Renal cortex interstitium (tissue), 11 donors: ENCODE measurements at regions not wholly inside any gene's neighbourhood (a gene's known extent, or its start where the extent isn't known, plus 50 kb on each side); places are given as distances from the start of the nearest gene placed in this dataset.
A peak's percentile ranks its signal among the peaks of the same experiment; 100 is the strongest.

ENCODE experiments used
- DNase-seq, 11 donors: peaks; one replicate each; pipeline ENCODE4 v3.0.0-alpha.2; 2013; ENCODE audit warnings: low read depth in 9 of 11, low spot score in 4 of 11; ENCODE audit errors: extremely low read depth in 1 of 11

GRCh38 chr9:3007326-3007725, 163.4 kb upstream of the PUM3 start:
- DNase-seq = no peak

DNA sequence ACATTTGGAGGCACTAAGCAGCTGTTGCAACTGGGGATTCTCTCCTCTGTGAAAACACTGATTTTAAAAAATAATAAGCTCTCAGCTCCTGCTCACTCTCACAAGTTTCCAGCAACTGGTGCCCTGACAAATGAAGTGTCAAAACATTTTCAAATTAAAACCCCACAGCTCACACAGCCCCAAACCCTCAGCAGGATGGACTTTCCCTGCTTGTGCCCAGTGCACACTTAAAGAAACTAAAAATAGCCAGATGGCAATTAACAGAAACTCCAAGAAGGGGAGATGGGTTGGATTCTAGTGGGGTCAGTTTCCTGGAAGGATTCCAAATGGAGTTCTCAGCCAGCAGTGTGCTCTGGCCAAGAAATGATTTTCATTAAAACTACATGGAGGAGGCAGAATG, 163.0 kb upstream of the PUM3 start:
- peak in 2 of 11 donors; percentile 1 to 3 for DNase-seq

DNA sequence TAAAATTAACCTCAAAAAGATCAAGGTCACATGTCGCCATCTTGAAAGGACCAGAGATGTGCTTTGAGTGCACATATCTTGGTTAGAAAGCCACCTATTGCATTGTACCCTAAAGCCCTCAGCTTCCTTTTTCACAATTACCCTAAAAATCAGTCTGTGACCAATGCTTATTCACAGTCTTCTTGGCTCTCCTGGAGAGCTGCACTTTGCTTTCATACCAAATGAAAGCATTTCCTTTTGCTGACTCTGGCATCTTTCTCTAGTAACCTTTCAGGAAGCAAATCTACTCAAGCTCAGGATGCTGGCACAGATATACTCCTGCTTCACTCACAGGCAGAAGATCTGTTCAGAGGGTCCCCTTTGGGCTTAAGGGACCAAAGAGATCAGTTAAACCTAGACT, 160.7 kb upstream of the PUM3 start:
- DNase-seq = no peak

GRCh38 chr9:3001311-3001710, 157.4 kb upstream of the PUM3 start:
- DNase-seq = no peak

DNA sequence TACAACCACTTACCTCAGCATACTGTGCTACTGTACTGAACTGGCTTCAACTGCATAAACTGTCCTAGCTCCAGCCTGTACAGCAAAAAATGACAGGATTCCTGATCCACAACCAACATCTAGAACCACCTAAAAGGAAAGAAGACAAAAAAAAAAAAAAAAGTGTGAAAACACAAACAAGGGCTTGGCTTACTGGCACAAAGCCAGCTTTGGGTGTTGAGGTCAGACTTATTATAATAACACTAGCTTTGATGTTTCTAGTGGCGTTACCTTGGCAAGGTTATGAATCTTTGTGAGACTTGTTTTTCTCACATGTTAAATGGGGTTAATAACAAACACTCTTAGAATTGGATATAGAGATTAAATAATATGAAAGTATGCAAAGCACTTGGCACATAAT, 148.5 kb upstream of the PUM3 start:
- no peak for DNase-seq

GRCh38 chr9:2991292-2991691, 147.4 kb upstream of the PUM3 start:
- no peak for DNase-seq

DNA sequence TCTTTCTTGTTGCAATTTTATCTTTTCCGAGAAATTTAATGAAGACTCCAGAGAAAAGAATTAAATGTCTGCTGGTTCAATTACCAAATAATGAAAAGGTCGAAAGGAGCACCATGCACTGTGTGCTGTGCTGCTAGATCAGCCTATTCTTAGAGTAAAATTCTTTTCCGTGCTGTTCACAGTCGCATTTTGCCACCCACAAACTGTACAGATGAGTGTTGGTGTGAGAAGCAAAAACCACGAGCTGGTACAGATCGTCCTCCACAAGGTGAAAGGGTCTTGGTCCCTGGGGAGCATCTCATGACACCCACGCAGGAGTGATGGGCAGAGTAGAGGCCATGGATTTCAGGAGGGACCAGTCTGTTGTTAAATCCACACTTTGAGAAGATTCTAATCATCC, 143.8 kb upstream of the PUM3 start:
- no peak for DNase-seq

DNA sequence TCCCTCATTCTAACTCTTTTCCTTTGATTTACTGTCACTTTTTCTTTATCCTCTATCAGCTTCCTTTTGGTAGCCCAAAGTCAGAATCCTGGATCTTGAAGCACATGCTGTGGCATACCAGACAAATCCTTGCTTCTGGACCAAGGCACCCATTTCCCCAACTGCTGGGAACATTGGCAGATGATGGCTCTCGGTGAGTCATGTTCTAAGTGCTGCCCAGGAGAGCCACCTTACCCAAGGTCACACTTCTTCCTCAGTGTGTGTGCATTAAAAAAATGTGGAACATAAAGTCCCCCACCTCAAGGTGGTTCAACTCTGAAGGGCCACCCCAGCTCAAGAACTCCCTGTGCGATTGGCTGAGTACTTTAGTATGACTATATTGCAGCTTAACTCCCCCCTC, 141.4 kb upstream of the PUM3 start:
- no peak for DNase-seq

- DNase-seq = no peak
Observed at GRCh38 chr9:2984491-2984890, 140.6 kb upstream of the PUM3 start.

DNA sequence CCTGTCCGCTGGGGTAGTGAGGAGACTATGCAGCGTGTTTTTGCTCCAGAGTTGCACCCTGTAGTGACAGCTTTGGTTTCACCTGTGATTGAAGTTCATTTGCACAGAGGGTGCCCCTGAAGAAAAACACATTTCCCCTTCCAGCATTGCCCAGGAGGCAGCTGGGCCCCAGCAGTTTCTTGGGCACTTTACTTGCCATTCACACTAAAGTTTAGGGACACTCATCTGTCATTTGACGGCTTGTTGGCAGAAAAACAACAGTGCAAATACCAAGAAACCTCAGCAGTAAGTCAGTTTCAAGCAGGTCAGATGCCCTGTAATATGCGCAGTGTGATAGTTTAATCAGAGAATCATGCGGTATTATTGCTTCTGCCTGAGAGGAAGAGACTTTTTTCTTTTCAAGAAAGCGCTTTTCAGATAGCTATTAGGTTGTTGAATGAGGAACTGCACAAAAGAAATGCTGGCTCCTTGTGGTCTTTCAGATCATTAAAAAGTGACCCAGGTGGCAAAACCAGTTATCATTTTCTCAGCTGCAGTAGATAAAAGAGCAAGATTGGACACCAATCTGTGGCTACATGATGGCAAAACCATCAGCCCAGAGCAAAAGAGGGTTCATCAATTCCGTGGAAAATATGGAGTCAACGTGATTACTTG, 136.2 kb upstream of the PUM3 start:
- DNase-seq = no peak

DNA sequence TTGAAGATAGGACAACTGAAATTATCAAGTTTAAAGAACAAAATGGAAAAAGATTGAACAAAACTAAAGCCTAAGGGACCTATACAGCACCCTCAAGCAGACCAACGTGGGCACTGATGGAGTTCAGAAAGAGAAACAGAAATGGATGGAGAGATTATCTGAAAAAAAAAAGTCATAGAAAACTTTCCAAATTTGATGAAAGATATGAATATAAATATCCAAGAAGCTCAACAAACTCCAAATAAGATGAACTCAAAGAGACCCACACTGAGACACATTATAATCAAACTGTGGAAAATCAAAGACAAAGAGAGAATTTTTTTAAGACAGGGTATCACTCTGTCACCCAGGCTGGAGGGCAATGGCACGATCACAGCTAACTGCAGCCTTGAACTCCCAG, 128.6 kb upstream of the PUM3 start:
- DNase-seq = no peak

GRCh38 chr9:2970864-2971263, 127.0 kb upstream of the PUM3 start:
- no peak for DNase-seq

DNA sequence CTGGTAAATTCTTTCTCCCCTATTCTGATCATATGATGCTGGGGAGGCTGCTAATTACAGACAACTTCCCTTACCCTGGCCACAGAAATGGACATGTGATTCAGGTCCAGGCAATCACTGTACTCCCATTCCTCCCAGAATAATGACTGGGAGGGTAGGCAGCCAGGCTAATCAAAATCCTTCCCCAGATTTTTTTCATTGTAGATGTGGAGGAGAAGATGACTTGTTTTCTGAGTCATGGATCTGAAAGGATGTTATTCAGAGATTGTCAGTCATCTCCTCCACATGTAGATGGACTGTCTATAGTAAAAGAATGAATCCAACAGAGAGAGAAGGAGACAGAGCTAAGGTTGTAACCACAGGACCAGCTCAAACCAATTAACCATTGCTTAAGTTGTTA, 123.9 kb upstream of the PUM3 start:
- DNase-seq = no peak

DNA sequence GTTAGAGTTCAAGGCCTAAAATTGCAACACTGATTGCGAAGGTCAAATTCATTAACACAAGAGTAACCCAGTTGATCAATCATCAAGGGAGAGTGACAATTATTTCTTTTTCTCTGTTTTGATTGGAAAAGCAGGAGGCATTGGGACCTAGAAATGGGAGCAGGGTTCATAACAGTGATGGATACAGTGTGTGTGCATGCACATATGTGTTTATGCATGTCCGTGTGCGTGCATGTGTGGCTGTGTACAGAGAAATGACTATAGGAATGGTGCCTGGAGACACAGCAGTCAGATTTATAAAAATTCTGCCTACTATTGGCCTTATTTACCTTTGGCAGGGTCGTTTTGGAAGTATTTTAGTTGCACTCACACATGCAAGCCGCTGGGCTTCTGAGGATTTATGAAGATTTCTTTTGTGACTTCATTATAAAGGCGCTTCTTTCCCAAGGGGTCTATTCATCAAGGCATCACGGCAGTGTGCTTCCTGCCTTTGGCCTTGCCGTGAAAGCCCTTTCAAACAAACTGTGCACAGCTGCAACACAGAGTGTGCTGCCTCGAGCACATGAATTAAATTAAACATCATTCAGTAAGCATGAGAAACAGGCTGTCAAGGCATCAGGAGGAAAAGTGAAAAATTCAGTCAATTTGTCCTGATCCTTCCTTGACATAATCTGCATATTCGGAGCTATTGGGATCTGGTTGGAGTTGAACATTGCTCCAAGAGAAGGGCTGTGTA, 122.8 kb upstream of the PUM3 start:
- DNase-seq = peak in 9 of 11 donors; percentile 29 to 62 (median 53)

GRCh38 chr9:2964470-2964869, 120.6 kb upstream of the PUM3 start:
- peak in 1 of 11 donors; percentile 11 for DNase-seq

GRCh38 chr9:2963307-2963706, 119.4 kb upstream of the PUM3 start:
- DNase-seq = no peak

GRCh38 chr9:2962471-2963172, 118.7 kb upstream of the PUM3 start:
- no peak for DNase-seq

DNA sequence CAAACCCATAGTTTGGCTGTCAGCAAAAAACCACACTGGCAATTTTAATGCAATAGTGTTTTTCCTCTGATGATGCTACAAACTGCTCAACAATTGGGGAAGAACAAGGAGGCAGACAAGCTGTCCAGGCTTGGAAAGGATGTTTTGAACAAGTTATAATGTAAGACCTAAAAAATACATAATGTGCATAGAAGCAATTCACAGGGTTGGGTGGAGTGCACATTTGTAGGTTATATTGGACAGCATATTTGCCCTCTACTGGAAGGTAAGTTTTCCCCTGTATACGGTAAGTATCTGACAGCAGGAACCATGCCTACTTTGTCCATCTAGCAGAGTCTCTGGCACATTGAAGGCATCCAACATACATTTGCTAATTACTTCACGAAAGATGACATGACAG, 114.3 kb upstream of the PUM3 start:
- no peak for DNase-seq

GRCh38 chr9:2957656-2958200, 113.8 kb upstream of the PUM3 start:
- no peak for DNase-seq

- no peak for DNase-seq
Observed at GRCh38 chr9:2955575-2955974, 111.7 kb upstream of the PUM3 start.
